ENCODE measurements at regions not wholly inside any gene's neighbourhood (a gene's known extent, or its start where the extent isn't known, plus 50 kb on each side); places are given as distances from the start of the nearest gene placed in this dataset.
A peak's percentile ranks its signal among the peaks of the same experiment; 100 is the strongest.

DNA sequence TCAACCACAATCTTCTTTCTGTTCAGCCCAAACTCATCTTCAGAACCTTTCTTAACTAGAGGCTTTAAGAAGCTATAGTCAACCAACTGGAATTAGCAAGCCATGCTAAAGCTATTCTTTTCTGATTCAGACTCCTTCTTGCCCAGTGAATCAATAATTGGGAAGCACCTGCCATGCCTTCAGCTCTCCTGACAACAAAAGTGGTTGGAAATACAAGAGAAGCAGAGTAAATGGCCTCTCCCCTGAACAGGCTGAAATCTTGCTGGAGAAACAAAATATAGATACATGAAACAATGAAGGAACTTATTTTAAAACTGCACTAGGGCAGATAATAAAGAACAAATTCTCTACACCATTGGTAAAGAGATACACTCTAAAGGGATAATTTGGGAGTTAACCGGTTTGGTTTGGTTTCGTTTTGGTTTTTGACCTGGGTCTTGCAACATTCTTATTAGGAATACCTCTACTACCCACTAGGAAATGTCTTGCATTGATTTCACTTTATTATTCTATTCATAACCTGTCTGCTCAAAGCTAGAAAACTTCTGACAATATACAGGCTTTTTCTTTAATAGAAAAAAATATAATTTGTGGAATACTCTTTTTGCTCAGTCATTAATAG lies 173.6 kb upstream of the DYNLRB2 start:
- peak; percentile 60 to 78 (median 73) for ATAC-seq
- H3K36me3 ChIP-seq, result no peaks in the 10 kb centered on the region
- intact Hi-C loops (cut with DNase I), result no loop called here
- no peak overlapping the region for H3K4me3 ChIP-seq
- no peaks in the 10 kb centered on the region for H3K4me1 ChIP-seq
- TF ChIP-seq, protein P1, sequence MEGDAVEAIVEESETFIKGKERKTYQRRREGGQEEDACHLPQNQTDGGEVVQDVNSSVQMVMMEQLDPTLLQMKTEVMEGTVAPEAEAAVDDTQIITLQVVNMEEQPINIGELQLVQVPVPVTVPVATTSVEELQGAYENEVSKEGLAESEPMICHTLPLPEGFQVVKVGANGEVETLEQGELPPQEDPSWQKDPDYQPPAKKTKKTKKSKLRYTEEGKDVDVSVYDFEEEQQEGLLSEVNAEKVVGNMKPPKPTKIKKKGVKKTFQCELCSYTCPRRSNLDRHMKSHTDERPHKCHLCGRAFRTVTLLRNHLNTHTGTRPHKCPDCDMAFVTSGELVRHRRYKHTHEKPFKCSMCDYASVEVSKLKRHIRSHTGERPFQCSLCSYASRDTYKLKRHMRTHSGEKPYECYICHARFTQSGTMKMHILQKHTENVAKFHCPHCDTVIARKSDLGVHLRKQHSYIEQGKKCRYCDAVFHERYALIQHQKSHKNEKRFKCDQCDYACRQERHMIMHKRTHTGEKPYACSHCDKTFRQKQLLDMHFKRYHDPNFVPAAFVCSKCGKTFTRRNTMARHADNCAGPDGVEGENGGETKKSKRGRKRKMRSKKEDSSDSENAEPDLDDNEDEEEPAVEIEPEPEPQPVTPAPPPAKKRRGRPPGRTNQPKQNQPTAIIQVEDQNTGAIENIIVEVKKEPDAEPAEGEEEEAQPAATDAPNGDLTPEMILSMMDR (IDR thresholded peaks at IDR 0.05), result peak in 2 of 4 donors; percentile 12 to 14
- no peak for TF ChIP-seq POLR2A (IDR thresholded peaks at IDR 0.05)
- 21% methylated on average over 2 of the region's 2 CpGs for WGBS (ENCODE audit: insufficient coverage, low coverage, low lambda C conversion rate, missing lambda C conversion rate)
- no peak for DNase-seq
- H3K9me3 ChIP-seq, result no peaks in the 10 kb centered on the region
- H3K27ac ChIP-seq, result no peak overlapping the region
- no peaks in the 10 kb centered on the region for H3K27me3 ChIP-seq

- no peak overlapping the region for H3K4me3 ChIP-seq
- H3K27me3 ChIP-seq, result no peaks in the 10 kb centered on the region
- DNase-seq (no peak), ATAC-seq (no peak)
- H3K36me3 ChIP-seq, result no peaks in the 10 kb centered on the region
- TF ChIP-seq, protein P1 (IDR thresholded peaks at IDR 0.05), result no peak
- TF ChIP-seq POLR2A (IDR thresholded peaks at IDR 0.05), result no peak
- no peaks in the 10 kb centered on the region for H3K9me3 ChIP-seq
- 83% methylated on average over 8 of the region's 10 CpGs for WGBS (ENCODE audit: insufficient coverage, low coverage, low lambda C conversion rate, missing lambda C conversion rate)
- no peaks in the 10 kb centered on the region for H3K4me1 ChIP-seq
- intact Hi-C loops (cut with DNase I), result no loop called here
- H3K27ac ChIP-seq, result no peak overlapping the region
Measured at GRCh38 chr16:80366023-80366422, 174.8 kb upstream of the DYNLRB2 start.

GRCh38 chr16:80362816-80363215 lies 178.0 kb upstream of the DYNLRB2 start:
- H3K4me1 ChIP-seq, result no peaks in the 10 kb centered on the region
- TF ChIP-seq, protein P1 (IDR thresholded peaks at IDR 0.05), result no peak
- no peak for TF ChIP-seq POLR2A (IDR thresholded peaks at IDR 0.05)
- intact Hi-C loops (cut with DNase I), result no loop called here
- H3K36me3 ChIP-seq, result no peaks in the 10 kb centered on the region
- no peaks in the 10 kb centered on the region for H3K9me3 ChIP-seq
- ATAC-seq, result no peak
- no peaks in the 10 kb centered on the region for H3K27me3 ChIP-seq
- H3K4me3 ChIP-seq, result no peak overlapping the region
- 91% methylated on average over 3 of the region's 3 CpGs for WGBS (ENCODE audit: insufficient coverage, low coverage, low lambda C conversion rate, missing lambda C conversion rate)
- H3K27ac ChIP-seq, result no peak overlapping the region
- DNase-seq, result no peak

DNA sequence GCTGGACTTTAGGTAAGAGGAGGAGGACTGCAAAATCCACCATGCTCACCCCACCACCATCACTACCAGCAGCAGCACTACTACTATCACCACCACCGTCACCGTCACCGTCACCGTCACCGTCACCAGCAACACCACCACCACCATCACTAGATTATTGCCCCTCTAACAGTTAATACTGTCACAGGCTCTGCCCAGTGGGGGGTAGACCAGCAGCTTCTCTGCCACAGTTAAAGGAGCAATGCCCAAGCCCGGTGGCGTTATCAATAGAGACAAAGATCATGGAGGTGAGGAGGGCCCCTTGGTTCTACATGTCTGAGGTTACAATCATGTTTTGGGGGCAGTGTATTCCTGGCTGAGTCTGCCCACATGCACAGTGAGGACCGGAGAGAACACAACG lies 184.4 kb upstream of the DYNLRB2 start:
- Histone ChIP-seq H3K27me3 (no peaks in the 10 kb centered on the region), H3K4me3 (no peak overlapping the region), H3K9me3 (no peaks in the 10 kb centered on the region), H3K36me3 (no peaks in the 10 kb centered on the region), H3K4me1 (no peaks in the 10 kb centered on the region), H3K27ac (no peak overlapping the region)
- DNase-seq (no peak), ATAC-seq (no peak)
- TF ChIP-seq, protein P1 (IDR thresholded peaks at IDR 0.05), result no peak
- no peak for TF ChIP-seq POLR2A (IDR thresholded peaks at IDR 0.05)
- 75% methylated on average over 5 of the region's 9 CpGs for WGBS (ENCODE audit: insufficient coverage, low coverage, low lambda C conversion rate, missing lambda C conversion rate)
- intact Hi-C loops (cut with DNase I), result no loop called here

- DNase-seq (no peak), ATAC-seq (no peak)
- no peaks in the 10 kb centered on the region for H3K36me3 ChIP-seq
- no peak for TF ChIP-seq POLR2A (IDR thresholded peaks at IDR 0.05)
- TF ChIP-seq, protein P1 (IDR thresholded peaks at IDR 0.05), result no peak
- intact Hi-C loops (cut with DNase I), result no loop called here
- H3K9me3 ChIP-seq, result no peaks in the 10 kb centered on the region
- no peaks in the 10 kb centered on the region for H3K4me1 ChIP-seq
- 32% methylated on average over 1 of the region's 1 CpG for WGBS (ENCODE audit: insufficient coverage, low coverage, low lambda C conversion rate, missing lambda C conversion rate)
- H3K4me3 ChIP-seq, result no peak overlapping the region
- no peak overlapping the region for H3K27ac ChIP-seq
- H3K27me3 ChIP-seq, result no peaks in the 10 kb centered on the region
Measured at GRCh38 chr16:80355335-80355734, 185.5 kb upstream of the DYNLRB2 start.

Data from right lobe of liver (tissue), 6 donors.